GM23338 (cell line): ENCODE measurements at regions not wholly inside any gene's neighbourhood (a gene's known extent, or its start where the extent isn't known, plus 50 kb on each side); places are given as distances from the start of the nearest gene placed in this dataset.

Experiments
- CREB1 ChIP-seq: fragments of 250-450 bp; sonication (Bioruptor Pico); IDR thresholded peaks from 2 replicates; pipeline ENCODE4 v1.5.0; 2020; ENCODE audit warnings: low read depth, mild to moderate bottlenecking, moderate library complexity
- EZH2 ChIP-seq: fragments of 200-600 bp; sonication (generic); IDR thresholded peaks from one replicate; pipeline ENCODE4 v1.8.0; 2017; ENCODE audit warnings: antibody characterized with exemption, mild to moderate bottlenecking, low read depth; ENCODE audit not compliant: unreplicated experiment
- EZH2phosphoT487 ChIP-seq: fragments of 200-600 bp; sonication (generic); IDR thresholded peaks from one replicate; pipeline ENCODE4 v1.8.1; 2018; ENCODE audit warnings: antibody characterized with exemption; ENCODE audit not compliant: unreplicated experiment
- NANOG ChIP-seq: IDR thresholded peaks from 2 replicates; pipeline ENCODE4 v1.6.1; 2016; ENCODE audit warnings: antibody characterized with exemption, borderline replicate concordance
- POLR2AphosphoS5 ChIP-seq: IDR thresholded peaks from 2 replicates; pipeline ENCODE4 v1.6.1; 2016; ENCODE audit warnings: antibody characterized with exemption, low read depth
- STAT1 ChIP-seq: IDR thresholded peaks from one replicate; pipeline ENCODE4 v1.6.1; 2016; ENCODE audit warnings: antibody characterized with exemption; ENCODE audit not compliant: unreplicated experiment
- ZNF331 ChIP-seq: fragments of 250-450 bp; sonication (Bioruptor Pico); IDR thresholded peaks from 2 replicates; pipeline ENCODE4 v1.5.0; 2020; ENCODE audit warnings: low read depth, mild to moderate bottlenecking, moderate library complexity
- TF ChIP-seq, protein P1 (sequence below), 2 experiments: fragments of 200-600 bp in 1 of 2; sonication (generic) in 1 of 2; conservative IDR thresholded peaks; 2 replicates each; pipeline versions ENCODE4 v1.5.1 to v1.6.1; 2016 to 2017; ENCODE audit warnings: antibody characterized with exemption in 2 of 2, low read depth in 2 of 2, mild to moderate bottlenecking in 2 of 2, moderate library complexity in 1 of 2
- TF ChIP-seq, protein P2 (sequence below): IDR thresholded peaks from one replicate; pipeline ENCODE4 v1.6.1; 2018; ENCODE audit warnings: antibody characterized with exemption; ENCODE audit not compliant: unreplicated experiment

DNA sequence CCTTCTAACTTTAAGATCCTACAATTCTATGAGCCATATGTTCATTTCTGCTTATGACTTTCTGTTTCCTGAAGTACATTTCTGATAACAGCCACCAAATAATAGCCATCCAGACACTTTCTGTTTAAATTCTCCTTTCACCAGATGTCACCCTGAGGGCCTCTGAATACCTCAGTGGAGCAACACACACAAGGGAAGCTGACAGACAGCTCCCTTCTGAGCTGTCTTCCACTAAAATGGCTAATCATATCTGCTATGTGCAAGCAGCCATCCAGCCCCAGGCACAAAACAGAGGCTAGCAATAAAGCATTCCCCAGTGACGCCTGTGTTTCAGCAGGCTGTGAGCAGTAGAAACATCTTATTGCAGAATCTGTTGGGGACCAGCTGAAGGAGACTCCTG is 666.6 kb upstream of the UBE2E2 start:
- TF ChIP-seq, protein P1, sequence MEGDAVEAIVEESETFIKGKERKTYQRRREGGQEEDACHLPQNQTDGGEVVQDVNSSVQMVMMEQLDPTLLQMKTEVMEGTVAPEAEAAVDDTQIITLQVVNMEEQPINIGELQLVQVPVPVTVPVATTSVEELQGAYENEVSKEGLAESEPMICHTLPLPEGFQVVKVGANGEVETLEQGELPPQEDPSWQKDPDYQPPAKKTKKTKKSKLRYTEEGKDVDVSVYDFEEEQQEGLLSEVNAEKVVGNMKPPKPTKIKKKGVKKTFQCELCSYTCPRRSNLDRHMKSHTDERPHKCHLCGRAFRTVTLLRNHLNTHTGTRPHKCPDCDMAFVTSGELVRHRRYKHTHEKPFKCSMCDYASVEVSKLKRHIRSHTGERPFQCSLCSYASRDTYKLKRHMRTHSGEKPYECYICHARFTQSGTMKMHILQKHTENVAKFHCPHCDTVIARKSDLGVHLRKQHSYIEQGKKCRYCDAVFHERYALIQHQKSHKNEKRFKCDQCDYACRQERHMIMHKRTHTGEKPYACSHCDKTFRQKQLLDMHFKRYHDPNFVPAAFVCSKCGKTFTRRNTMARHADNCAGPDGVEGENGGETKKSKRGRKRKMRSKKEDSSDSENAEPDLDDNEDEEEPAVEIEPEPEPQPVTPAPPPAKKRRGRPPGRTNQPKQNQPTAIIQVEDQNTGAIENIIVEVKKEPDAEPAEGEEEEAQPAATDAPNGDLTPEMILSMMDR (conservative IDR thresholded peaks at IDR 0.05; ENCODE audit: low read depth in 2 of 2), result no peak
- TF ChIP-seq STAT1 (no peak), POLR2AphosphoS5 (no peak), EZH2 (no peak), ZNF331 (no peak), EZH2phosphoT487 (no peak), CREB1 (CRISPR knock-in tag) (no peak), NANOG (no peak)
- TF ChIP-seq, protein P2, sequence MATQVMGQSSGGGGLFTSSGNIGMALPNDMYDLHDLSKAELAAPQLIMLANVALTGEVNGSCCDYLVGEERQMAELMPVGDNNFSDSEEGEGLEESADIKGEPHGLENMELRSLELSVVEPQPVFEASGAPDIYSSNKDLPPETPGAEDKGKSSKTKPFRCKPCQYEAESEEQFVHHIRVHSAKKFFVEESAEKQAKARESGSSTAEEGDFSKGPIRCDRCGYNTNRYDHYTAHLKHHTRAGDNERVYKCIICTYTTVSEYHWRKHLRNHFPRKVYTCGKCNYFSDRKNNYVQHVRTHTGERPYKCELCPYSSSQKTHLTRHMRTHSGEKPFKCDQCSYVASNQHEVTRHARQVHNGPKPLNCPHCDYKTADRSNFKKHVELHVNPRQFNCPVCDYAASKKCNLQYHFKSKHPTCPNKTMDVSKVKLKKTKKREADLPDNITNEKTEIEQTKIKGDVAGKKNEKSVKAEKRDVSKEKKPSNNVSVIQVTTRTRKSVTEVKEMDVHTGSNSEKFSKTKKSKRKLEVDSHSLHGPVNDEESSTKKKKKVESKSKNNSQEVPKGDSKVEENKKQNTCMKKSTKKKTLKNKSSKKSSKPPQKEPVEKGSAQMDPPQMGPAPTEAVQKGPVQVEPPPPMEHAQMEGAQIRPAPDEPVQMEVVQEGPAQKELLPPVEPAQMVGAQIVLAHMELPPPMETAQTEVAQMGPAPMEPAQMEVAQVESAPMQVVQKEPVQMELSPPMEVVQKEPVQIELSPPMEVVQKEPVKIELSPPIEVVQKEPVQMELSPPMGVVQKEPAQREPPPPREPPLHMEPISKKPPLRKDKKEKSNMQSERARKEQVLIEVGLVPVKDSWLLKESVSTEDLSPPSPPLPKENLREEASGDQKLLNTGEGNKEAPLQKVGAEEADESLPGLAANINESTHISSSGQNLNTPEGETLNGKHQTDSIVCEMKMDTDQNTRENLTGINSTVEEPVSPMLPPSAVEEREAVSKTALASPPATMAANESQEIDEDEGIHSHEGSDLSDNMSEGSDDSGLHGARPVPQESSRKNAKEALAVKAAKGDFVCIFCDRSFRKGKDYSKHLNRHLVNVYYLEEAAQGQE, result no peak
